ENCODE measurements at regions not wholly inside any gene's neighbourhood (a gene's known extent, or its start where the extent isn't known, plus 50 kb on each side); places are given as distances from the start of the nearest gene placed in this dataset.

DNA sequence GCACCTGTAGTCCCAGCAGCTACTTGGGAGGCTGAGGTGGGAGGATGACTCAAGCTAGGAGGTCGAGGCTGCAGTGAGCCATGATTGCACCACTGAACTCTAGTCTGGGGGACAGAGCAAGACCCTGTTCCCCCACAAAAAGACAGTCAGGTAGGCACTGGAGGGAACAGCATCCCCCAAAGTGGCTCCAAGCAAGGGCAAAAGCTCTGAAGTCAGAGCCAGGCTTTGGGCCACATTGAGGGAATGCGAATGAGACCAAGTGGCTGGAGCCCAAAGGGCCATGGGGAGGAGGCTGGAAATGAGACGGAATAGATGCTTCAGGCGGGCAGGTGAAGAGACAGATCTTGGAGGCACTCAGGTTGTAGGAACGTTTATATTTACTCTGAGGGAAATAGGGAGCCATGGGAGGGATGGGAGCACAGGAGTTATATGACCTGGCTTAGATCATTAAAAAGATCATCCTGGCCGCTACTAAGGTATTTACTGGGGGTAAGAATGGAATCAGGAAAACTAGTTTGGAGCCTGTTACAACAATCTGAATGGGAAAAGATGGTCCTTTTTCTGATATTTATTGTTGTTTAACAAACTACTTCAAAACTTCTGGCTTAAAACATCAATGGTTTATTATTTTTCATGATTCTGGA lies 229.6 kb upstream of the ZNF217 start:
- H3K4me3 Mint-ChIP-seq, result no peak overlapping the region
- no peak overlapping the region for H3K9ac ChIP-seq

DNA sequence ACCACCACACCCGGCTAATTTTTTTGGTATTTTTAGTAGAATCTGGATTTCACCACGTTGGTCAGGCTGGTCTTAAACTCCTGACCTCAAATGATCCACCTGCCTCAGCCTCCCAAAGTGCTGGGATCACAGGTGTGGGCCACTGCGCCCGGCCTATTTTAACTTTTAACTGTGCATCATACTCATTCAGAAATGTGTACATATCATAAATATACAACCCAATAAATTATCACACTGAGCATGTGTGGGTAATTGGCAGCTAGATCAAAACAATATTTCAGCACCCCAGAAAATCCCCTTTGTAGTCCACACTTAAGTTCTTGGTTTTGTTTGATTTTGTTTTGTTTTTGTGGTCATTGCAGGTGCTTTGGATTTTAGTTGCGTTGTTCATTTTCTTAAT lies 228.9 kb upstream of the ZNF217 start:
- peaks cover 10% of the 10 kb centered on the region for H3K4me1 Mint-ChIP-seq
- H3K9ac ChIP-seq, result no peak overlapping the region

More for the DNA sequence above, 229.6 kb upstream of the ZNF217 start:
- Mint-ChIP-seq H3K27ac (no peak overlapping the region), H3K27me3 (ENCODE audit: insufficient read depth, low read depth) (peaks cover 5% of the 10 kb centered on the region), H3K9me3 (peaks cover 9% of the 10 kb centered on the region), H3K4me1 (peaks cover 17% of the 10 kb centered on the region), H3K36me3 (no peaks in the 10 kb centered on the region)
- H3K4me3 ChIP-seq, result no peak overlapping the region
- H3F3A ChIP-seq (ENCODE audit: low read depth), result no peaks in the 10 kb centered on the region
- H3K27me3 ChIP-seq, result no peaks in the 10 kb centered on the region
- H4K20me1 ChIP-seq (ENCODE audit: low read depth), result no peaks in the 10 kb centered on the region
- no peak for DNase-seq (ENCODE audit: low spot score)
- no peak overlapping the region for H2AFZ ChIP-seq (replicated peaks)
- TF ChIP-seq, protein P1, sequence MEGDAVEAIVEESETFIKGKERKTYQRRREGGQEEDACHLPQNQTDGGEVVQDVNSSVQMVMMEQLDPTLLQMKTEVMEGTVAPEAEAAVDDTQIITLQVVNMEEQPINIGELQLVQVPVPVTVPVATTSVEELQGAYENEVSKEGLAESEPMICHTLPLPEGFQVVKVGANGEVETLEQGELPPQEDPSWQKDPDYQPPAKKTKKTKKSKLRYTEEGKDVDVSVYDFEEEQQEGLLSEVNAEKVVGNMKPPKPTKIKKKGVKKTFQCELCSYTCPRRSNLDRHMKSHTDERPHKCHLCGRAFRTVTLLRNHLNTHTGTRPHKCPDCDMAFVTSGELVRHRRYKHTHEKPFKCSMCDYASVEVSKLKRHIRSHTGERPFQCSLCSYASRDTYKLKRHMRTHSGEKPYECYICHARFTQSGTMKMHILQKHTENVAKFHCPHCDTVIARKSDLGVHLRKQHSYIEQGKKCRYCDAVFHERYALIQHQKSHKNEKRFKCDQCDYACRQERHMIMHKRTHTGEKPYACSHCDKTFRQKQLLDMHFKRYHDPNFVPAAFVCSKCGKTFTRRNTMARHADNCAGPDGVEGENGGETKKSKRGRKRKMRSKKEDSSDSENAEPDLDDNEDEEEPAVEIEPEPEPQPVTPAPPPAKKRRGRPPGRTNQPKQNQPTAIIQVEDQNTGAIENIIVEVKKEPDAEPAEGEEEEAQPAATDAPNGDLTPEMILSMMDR (IDR thresholded peaks at IDR 0.05), result no peak
- TF ChIP-seq EZH2 (IDR thresholded peaks at IDR 0.05) (no peak), EZH2phosphoT487 (IDR thresholded peaks at IDR 0.05) (no peak)
- no peak overlapping the region for H3K27ac ChIP-seq
- H3K4me1 ChIP-seq, result peaks cover 14% of the 10 kb centered on the region
- no peaks in the 10 kb centered on the region for H3K36me3 ChIP-seq
- no peaks in the 10 kb centered on the region for H3K79me2 ChIP-seq (ENCODE audit: low read depth)
- no peaks in the 10 kb centered on the region for H3K9me3 ChIP-seq (ENCODE audit: low read depth)
- no peak overlapping the region for H3K4me2 ChIP-seq

DNA sequence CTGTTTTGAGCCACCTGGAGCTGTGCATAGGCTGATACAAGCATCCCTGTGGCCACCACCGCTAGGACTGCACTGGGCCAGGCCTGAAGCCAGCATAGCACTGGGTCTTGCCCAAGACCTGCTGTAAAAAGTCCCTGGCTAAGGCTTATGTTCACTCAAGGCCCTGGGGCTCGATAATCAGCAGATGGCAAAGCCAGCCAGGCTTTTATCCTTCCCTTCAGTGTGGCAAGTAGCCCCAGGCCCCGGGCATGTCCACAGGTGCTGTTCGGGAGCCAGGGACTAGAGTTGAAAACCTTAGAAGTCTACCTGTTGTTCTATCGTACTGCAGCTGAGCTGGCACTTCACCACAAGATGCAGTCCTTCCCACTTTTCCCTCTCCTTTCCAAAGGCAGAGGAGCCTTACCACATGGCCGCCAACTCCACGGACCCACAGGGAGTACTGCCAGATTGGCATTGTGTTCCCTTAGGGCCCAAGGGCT lies 226.4 kb upstream of the ZNF217 start:
- Histone ChIP-seq H3K36me3 (no peaks in the 10 kb centered on the region), H3K4me1 (no peaks in the 10 kb centered on the region), H2AFZ (replicated peaks) (no peak overlapping the region)

More for the DNA sequence above, 228.9 kb upstream of the ZNF217 start:
- no peaks in the 10 kb centered on the region for H4K20me1 ChIP-seq (ENCODE audit: low read depth)
- no peak overlapping the region for H3K4me3 ChIP-seq
- Mint-ChIP-seq H3K27ac (no peak overlapping the region), H3K27me3 (ENCODE audit: insufficient read depth, low read depth) (peaks cover 5% of the 10 kb centered on the region), H3K9me3 (peaks cover 15% of the 10 kb centered on the region), H3K36me3 (no peaks in the 10 kb centered on the region), H3K4me3 (no peak overlapping the region)
- H3K79me2 ChIP-seq (ENCODE audit: low read depth), result no peaks in the 10 kb centered on the region
- H3K27me3 ChIP-seq, result no peaks in the 10 kb centered on the region
- H2AFZ ChIP-seq (replicated peaks), result no peak overlapping the region
- H3K27ac ChIP-seq, result no peak overlapping the region
- H3K4me1 ChIP-seq, result peaks cover 8% of the 10 kb centered on the region
- H3F3A ChIP-seq (ENCODE audit: low read depth), result no peaks in the 10 kb centered on the region
- H3K36me3 ChIP-seq, result no peaks in the 10 kb centered on the region
- H3K9me3 ChIP-seq (ENCODE audit: low read depth), result no peaks in the 10 kb centered on the region
- DNase-seq (ENCODE audit: low spot score), result no peak
- H3K4me2 ChIP-seq, result no peak overlapping the region
- TF ChIP-seq EZH2 (IDR thresholded peaks at IDR 0.05) (no peak), EZH2phosphoT487 (IDR thresholded peaks at IDR 0.05) (no peak)
- TF ChIP-seq, protein P1 (IDR thresholded peaks at IDR 0.05), result no peak

More for the DNA sequence above, 226.4 kb upstream of the ZNF217 start:
- H3K9ac ChIP-seq, result no peak overlapping the region
- no peaks in the 10 kb centered on the region for H4K20me1 ChIP-seq (ENCODE audit: low read depth)
- Mint-ChIP-seq H3K27ac (no peak overlapping the region), H3K9me3 (peaks cover 15% of the 10 kb centered on the region), H3K4me1 (no peaks in the 10 kb centered on the region), H3K27me3 (ENCODE audit: insufficient read depth, low read depth) (peaks cover 5% of the 10 kb centered on the region), H3K36me3 (no peaks in the 10 kb centered on the region), H3K4me3 (no peak overlapping the region)
- H3K9me3 ChIP-seq (ENCODE audit: low read depth), result no peaks in the 10 kb centered on the region
- H3K27me3 ChIP-seq, result no peaks in the 10 kb centered on the region
- no peak for DNase-seq (ENCODE audit: low spot score)
- no peaks in the 10 kb centered on the region for H3F3A ChIP-seq (ENCODE audit: low read depth)
- H3K4me2 ChIP-seq, result no peak overlapping the region
- H3K27ac ChIP-seq, result no peak overlapping the region
- TF ChIP-seq, protein P1 (IDR thresholded peaks at IDR 0.05), result no peak
- TF ChIP-seq EZH2phosphoT487 (IDR thresholded peaks at IDR 0.05), result no peak
- TF ChIP-seq EZH2 (IDR thresholded peaks at IDR 0.05), result no peak
- H3K79me2 ChIP-seq (ENCODE audit: low read depth), result no peaks in the 10 kb centered on the region
- no peak overlapping the region for H3K4me3 ChIP-seq

Measured in neural progenitor cell (in vitro differentiated cells).